Mesenchymal stem cell (in vitro differentiated cells and primary cell): ENCODE measurements at regions not wholly inside any gene's neighbourhood (a gene's known extent, or its start where the extent isn't known, plus 50 kb on each side); places are given as distances from the start of the nearest gene placed in this dataset.

Source experiments
- DNase-seq: peaks from one replicate; pipeline ENCODE4 v3.0.0-alpha.2; 2013
- H2AFZ ChIP-seq: one replicate; pipeline ENCODE4 v1.6.1; 2013; ENCODE audit warnings: low read depth, mild to moderate bottlenecking, control low read depth, inconsistent platforms, low read length, moderate library complexity
- H2AK5ac ChIP-seq: 2 replicates; pipeline ENCODE4 v1.6.1; 2013; ENCODE audit warnings: low read length, moderate library complexity, mild to moderate bottlenecking, inconsistent platforms; ENCODE audit not compliant: severe bottlenecking
- H2BK120ac ChIP-seq: one replicate; pipeline ENCODE4 v1.6.1; 2013; ENCODE audit warnings: low read depth, mild to moderate bottlenecking, inconsistent platforms, low read length, moderate library complexity
- H2BK12ac ChIP-seq, 2 experiments: one replicate each; pipeline ENCODE4 v1.6.1; 2013; ENCODE audit warnings: inconsistent platforms in 2 of 2, low read length in 2 of 2, mild to moderate bottlenecking in 2 of 2, moderate library complexity in 2 of 2, control low read depth in 1 of 2
- H2BK15ac ChIP-seq: one replicate; pipeline ENCODE4 v1.6.1; 2013; ENCODE audit warnings: mild to moderate bottlenecking, low read depth, inconsistent platforms; ENCODE audit not compliant: poor library complexity, severe bottlenecking
- H2BK5ac ChIP-seq: 2 replicates; pipeline ENCODE4 v1.6.1; 2013; ENCODE audit warnings: low read depth, mild to moderate bottlenecking, low read length, control low read depth, inconsistent platforms; ENCODE audit not compliant: poor library complexity, severe bottlenecking
- H3K14ac ChIP-seq, 2 experiments: one replicate each; pipeline ENCODE4 v1.6.1; 2013; ENCODE audit warnings: inconsistent platforms in 2 of 2, low read length in 2 of 2, control low read depth in 1 of 2, mild to moderate bottlenecking in 1 of 2, moderate library complexity in 1 of 2
- H3K18ac ChIP-seq, 2 experiments: one replicate each; pipeline ENCODE4 v1.6.1; 2013; ENCODE audit warnings: inconsistent platforms in 2 of 2, low read length in 2 of 2, control low read depth in 1 of 2, low read depth in 1 of 2, mild to moderate bottlenecking in 1 of 2
- H3K23ac ChIP-seq, 2 experiments: one replicate each; pipeline ENCODE4 v1.6.1; 2013; ENCODE audit warnings: inconsistent platforms in 2 of 2, low read length in 2 of 2, mild to moderate bottlenecking in 2 of 2, moderate library complexity in 2 of 2, control low read depth in 1 of 2
- H3K27ac ChIP-seq: 2 replicates; pipeline ENCODE4 v1.5.1; 2013; ENCODE audit warnings: mild to moderate bottlenecking, moderate library complexity, low read length, control low read depth, inconsistent platforms; ENCODE audit not compliant: poor library complexity, severe bottlenecking
- H3K27me3 ChIP-seq, 2 experiments: 2 replicates each; pipeline versions ENCODE4 v1.6.1 to v1.7.0; 2013; ENCODE audit warnings: low read length in 2 of 2, mild to moderate bottlenecking in 2 of 2, moderate library complexity in 2 of 2, control low read depth in 1 of 2, inconsistent platforms in 1 of 2; ENCODE audit not compliant: control insufficient read depth in 1 of 2, insufficient read depth in 1 of 2
- H3K36me3 ChIP-seq, 2 experiments: 2 replicates each; pipeline versions ENCODE4 v1.6.1 to v1.7.0; 2013; ENCODE audit warnings: low read length in 2 of 2, control low read depth in 1 of 2, inconsistent platforms in 1 of 2, low read depth in 1 of 2, mild to moderate bottlenecking in 1 of 2; ENCODE audit not compliant: insufficient read depth in 2 of 2, control insufficient read depth in 1 of 2
- H3K4ac ChIP-seq, 2 experiments: one replicate each; pipeline ENCODE4 v1.6.1; 2013; ENCODE audit warnings: inconsistent platforms in 2 of 2, low read length in 2 of 2, mild to moderate bottlenecking in 2 of 2, moderate library complexity in 2 of 2, control low read depth in 1 of 2, low read depth in 1 of 2
- H3K4me1 ChIP-seq: 2 replicates; pipeline ENCODE4 v1.6.1; 2013; ENCODE audit warnings: low read depth, low read length, control low read depth; ENCODE audit not compliant: control insufficient read depth, insufficient read depth
- H3K4me2 ChIP-seq: 2 replicates; pipeline ENCODE4 v1.6.1; 2013; ENCODE audit warnings: low read length, mild to moderate bottlenecking, inconsistent platforms; ENCODE audit not compliant: poor library complexity, severe bottlenecking
- H3K4me3 ChIP-seq, 2 experiments: 2 replicates each; pipeline versions ENCODE4 v1.5.1 to v1.7.0; 2013; ENCODE audit warnings: low read length in 2 of 2, mild to moderate bottlenecking in 2 of 2, control low read depth in 1 of 2, low read depth in 1 of 2; ENCODE audit not compliant: insufficient read depth in 1 of 2
- H3K79me1 ChIP-seq: replicated peaks from 2 replicates; pipeline ENCODE4 v1.6.1; 2013; ENCODE audit warnings: mild to moderate bottlenecking, control low read depth, low read length, inconsistent platforms; ENCODE audit not compliant: poor library complexity, severe bottlenecking
- H3K9ac ChIP-seq: 2 replicates; pipeline ENCODE4 v1.7.0; 2013; ENCODE audit warnings: mild to moderate bottlenecking, low read length, moderate library complexity
- H3K9me3 ChIP-seq: 2 replicates; pipeline ENCODE4 v1.7.0; 2013; ENCODE audit warnings: mild to moderate bottlenecking, low read length; ENCODE audit not compliant: control insufficient read depth
- H4K8ac ChIP-seq: one replicate; pipeline ENCODE4 v1.6.1; 2013; ENCODE audit warnings: inconsistent platforms, mild to moderate bottlenecking, low read length, moderate library complexity
- H4K91ac ChIP-seq: one replicate; pipeline ENCODE4 v1.6.1; 2013; ENCODE audit warnings: mild to moderate bottlenecking, low read length, inconsistent platforms
- WGBS: methylation state at CpG from one replicate; pipeline ENCODE4 v1.1.7; 2013; ENCODE audit warnings: mixed read lengths; 5-methylcytosine and 5-hydroxymethylcytosine counted together

- H3K4ac ChIP-seq, result no peak overlapping the region
These were observed 195.7 kb upstream of the TOX3 start for GRCh38 chr16:52742608-52743170.

GRCh38 chr16:52742052-52742451, 195.1 kb upstream of the TOX3 start:
- Histone ChIP-seq H3K14ac (no peak overlapping the region), H3K79me1 (no peaks in the 10 kb centered on the region), H2BK12ac (no peak overlapping the region), H3K27ac (no peak overlapping the region), H3K4me1 (no peaks in the 10 kb centered on the region), H2AK5ac (no peak overlapping the region), H3K9me3 (no peaks in the 10 kb centered on the region), H2BK120ac (no peak overlapping the region), H3K4me3 (no peak overlapping the region), H2BK5ac (no peak overlapping the region), H3K4ac (no peak overlapping the region), H2BK15ac (no peak overlapping the region), H4K91ac (no peak overlapping the region), H3K18ac (no peak overlapping the region), H3K23ac (no peak overlapping the region), H3K4me2 (no peak overlapping the region), H3K9ac (no peak overlapping the region), H4K8ac (no peak overlapping the region), H3K36me3 (no peaks in the 10 kb centered on the region), H2AFZ (no peak overlapping the region), H3K27me3 (no peaks in the 10 kb centered on the region)
- DNase-seq, result no peak
- WGBS, result 92% methylated on average over 8 of the region's 8 CpGs

More at GRCh38 chr16:52742608-52743170, 195.7 kb upstream of the TOX3 start:
- Histone ChIP-seq H3K27me3 (no peaks in the 10 kb centered on the region), H3K4me3 (no peak overlapping the region), H2BK15ac (no peak overlapping the region), H2BK12ac (no peak overlapping the region), H2BK120ac (no peak overlapping the region), H2BK5ac (no peak overlapping the region), H4K8ac (no peak overlapping the region), H3K23ac (no peak overlapping the region), H3K79me1 (no peaks in the 10 kb centered on the region), H2AK5ac (no peak overlapping the region), H2AFZ (no peak overlapping the region), H3K9ac (no peak overlapping the region), H3K27ac (no peak overlapping the region), H3K4me2 (no peak overlapping the region), H3K18ac (no peak overlapping the region), H3K9me3 (no peaks in the 10 kb centered on the region), H3K4me1 (no peaks in the 10 kb centered on the region), H4K91ac (no peak overlapping the region), H3K36me3 (no peaks in the 10 kb centered on the region), H3K14ac (no peak overlapping the region)
- DNase-seq, result no peak
- 100% methylated on average over 2 of the region's 4 CpGs for WGBS

- no peaks in the 10 kb centered on the region for H3K4me1 ChIP-seq
- H3K14ac ChIP-seq, result no peak overlapping the region
- WGBS, result 34% methylated on average over 7 of the region's 7 CpGs
These were observed 194.4 kb upstream of the TOX3 start for GRCh38 chr16:52741351-52741750.

GRCh38 chr16:52740766-52741165, 193.8 kb upstream of the TOX3 start:
- Histone ChIP-seq H4K8ac (no peak overlapping the region), H3K23ac (no peak overlapping the region), H3K79me1 (no peaks in the 10 kb centered on the region), H3K14ac (no peak overlapping the region), H3K27me3 (no peaks in the 10 kb centered on the region), H2BK15ac (no peak overlapping the region), H3K9me3 (no peaks in the 10 kb centered on the region), H3K4me2 (no peak overlapping the region), H2AFZ (no peak overlapping the region), H3K4me3 (no peak overlapping the region), H3K36me3 (no peaks in the 10 kb centered on the region), H3K9ac (no peak overlapping the region), H2AK5ac (no peak overlapping the region), H4K91ac (no peak overlapping the region), H3K4ac (no peak overlapping the region), H3K18ac (no peak overlapping the region), H2BK120ac (no peak overlapping the region), H2BK5ac (no peak overlapping the region), H3K4me1 (no peaks in the 10 kb centered on the region), H2BK12ac (no peak overlapping the region), H3K27ac (no peak overlapping the region)
- no peak for DNase-seq
- WGBS, result 91% methylated on average over 4 of the region's 4 CpGs

More at GRCh38 chr16:52741351-52741750, 194.4 kb upstream of the TOX3 start:
- no peak overlapping the region for H3K23ac ChIP-seq
- no peaks in the 10 kb centered on the region for H3K27me3 ChIP-seq
- H2BK15ac ChIP-seq, result no peak overlapping the region
- no peak overlapping the region for H3K4me2 ChIP-seq
- DNase-seq, result no peak
- no peak overlapping the region for H2AK5ac ChIP-seq
- H2AFZ ChIP-seq, result no peak overlapping the region
- H3K27ac ChIP-seq, result no peak overlapping the region
- H2BK12ac ChIP-seq, result no peak overlapping the region
- no peak overlapping the region for H2BK120ac ChIP-seq
- H3K79me1 ChIP-seq, result no peaks in the 10 kb centered on the region
- H3K9ac ChIP-seq, result no peak overlapping the region
- no peak overlapping the region for H3K4ac ChIP-seq
- no peak overlapping the region for H4K8ac ChIP-seq
- no peak overlapping the region for H2BK5ac ChIP-seq
- H3K4me3 ChIP-seq, result no peak overlapping the region
- no peak overlapping the region for H3K18ac ChIP-seq
- no peaks in the 10 kb centered on the region for H3K36me3 ChIP-seq
- H4K91ac ChIP-seq, result no peak overlapping the region
- H3K9me3 ChIP-seq, result no peaks in the 10 kb centered on the region
